GM12892 (cell line): ENCODE measurements at regions not wholly inside any gene's neighbourhood (a gene's known extent, or its start where the extent isn't known, plus 50 kb on each side); places are given as distances from the start of the nearest gene placed in this dataset.

Source experiments
- POLR2A ChIP-seq: IDR thresholded peaks from 2 replicates; pipeline ENCODE4 v1.6.1; 2011; ENCODE audit warnings: low read depth, low read length, control low read depth
- POLR2AphosphoS5 ChIP-seq: IDR thresholded peaks from 2 replicates; pipeline ENCODE4 v1.6.1; 2011; ENCODE audit warnings: low read depth, low read length, control low read depth
- TAF1 ChIP-seq: IDR thresholded peaks from 2 replicates; pipeline ENCODE4 v1.6.1; 2011; ENCODE audit warnings: low read depth, mild to moderate bottlenecking, control low read depth, low read length, borderline replicate concordance

DNA sequence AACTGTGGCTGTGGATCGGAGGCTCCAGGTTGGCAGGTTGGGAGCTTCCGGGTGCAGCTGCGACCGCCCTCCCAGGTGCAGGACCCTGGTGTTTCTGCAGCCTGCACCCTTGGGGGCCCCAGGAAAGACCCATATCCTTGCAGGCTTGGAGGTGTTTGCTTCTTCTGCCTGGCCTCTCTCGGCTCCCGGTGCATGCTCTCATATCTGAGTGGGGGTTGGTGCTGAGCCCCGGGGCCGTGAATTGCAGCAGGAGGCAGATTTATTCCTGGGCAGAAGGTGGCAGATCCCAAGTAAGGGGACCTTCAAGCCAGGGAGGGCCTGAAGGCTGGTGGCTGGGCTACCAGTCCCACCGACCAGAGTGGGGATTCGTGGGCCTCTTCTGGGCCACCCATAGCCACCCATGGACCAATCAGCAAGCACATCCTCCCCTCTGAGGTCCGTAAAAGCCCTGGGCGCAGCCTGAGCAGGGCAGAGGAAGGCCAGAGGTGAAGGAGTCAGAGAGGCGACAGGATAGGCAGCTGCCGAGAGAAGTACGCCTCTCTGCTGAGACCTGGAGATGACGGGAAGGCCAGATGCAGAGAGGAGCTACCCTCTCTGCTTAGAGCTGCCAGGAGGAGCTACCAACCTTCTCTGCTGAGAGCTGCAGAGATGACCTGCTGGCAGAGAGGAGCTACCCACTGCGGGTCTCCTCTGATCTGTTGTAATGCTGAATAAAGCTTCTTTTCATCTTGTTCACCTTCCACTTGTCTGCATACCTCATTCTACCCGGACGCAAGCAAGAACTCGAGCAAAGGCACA lies 1279.0 kb upstream of the LRRTM1 start:
- no peak for TF ChIP-seq POLR2A
- TF ChIP-seq TAF1 = no peak
- TF ChIP-seq POLR2AphosphoS5 = no peak
